ENCODE measurements at regions not wholly inside any gene's neighbourhood (a gene's known extent, or its start where the extent isn't known, plus 50 kb on each side); places are given as distances from the start of the nearest gene placed in this dataset.

DNA sequence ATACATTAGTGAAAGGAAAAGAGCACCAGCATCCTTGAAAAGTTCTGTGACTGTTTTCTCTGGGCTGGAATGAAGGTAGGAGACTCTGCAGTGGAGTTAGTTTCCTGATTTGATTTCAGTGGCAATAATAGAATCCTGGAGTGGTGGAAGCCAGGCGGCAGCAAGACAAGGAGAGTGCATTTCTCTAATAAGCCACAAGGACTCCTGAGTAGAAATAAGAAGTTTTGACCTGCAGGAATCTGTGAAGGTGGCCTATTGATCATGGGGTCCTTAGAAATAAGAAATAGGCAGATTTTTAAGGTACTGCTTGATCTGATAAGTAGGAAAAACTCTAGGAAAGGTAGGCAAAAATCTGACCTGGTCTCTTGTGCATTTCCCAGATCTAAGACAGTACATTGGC is 68.4 kb upstream of the ELOVL5 start:
- H2AK9ac ChIP-seq (replicated peaks; ENCODE audit: low read depth, low read length, poor library complexity): no peak overlapping the region
- no peaks in the 10 kb centered on the region for H4K20me1 ChIP-seq (ENCODE audit: insufficient read depth, low read length)
- no peaks in the 10 kb centered on the region for H3K9me1 ChIP-seq (ENCODE audit: insufficient read depth, low read length)
- no peak overlapping the region for H3K18ac ChIP-seq (ENCODE audit: low read depth, low read length)
- no peak overlapping the region for H3K4ac ChIP-seq (ENCODE audit: low read depth, low read length)
- CTCF ChIA-PET: no interaction called here
- no peak overlapping the region for H2BK5ac ChIP-seq (ENCODE audit: low read depth, low read length, poor library complexity, severe bottlenecking)
- H2AK5ac ChIP-seq (ENCODE audit: low read depth, low read length): no peak overlapping the region
- no peaks in the 10 kb centered on the region for H3K9me3 ChIP-seq (ENCODE audit: control insufficient read depth, insufficient read depth, low read length)
- no peak overlapping the region for H2BK15ac ChIP-seq (ENCODE audit: low read depth, low read length)
- TF ChIP-seq, protein P1, sequence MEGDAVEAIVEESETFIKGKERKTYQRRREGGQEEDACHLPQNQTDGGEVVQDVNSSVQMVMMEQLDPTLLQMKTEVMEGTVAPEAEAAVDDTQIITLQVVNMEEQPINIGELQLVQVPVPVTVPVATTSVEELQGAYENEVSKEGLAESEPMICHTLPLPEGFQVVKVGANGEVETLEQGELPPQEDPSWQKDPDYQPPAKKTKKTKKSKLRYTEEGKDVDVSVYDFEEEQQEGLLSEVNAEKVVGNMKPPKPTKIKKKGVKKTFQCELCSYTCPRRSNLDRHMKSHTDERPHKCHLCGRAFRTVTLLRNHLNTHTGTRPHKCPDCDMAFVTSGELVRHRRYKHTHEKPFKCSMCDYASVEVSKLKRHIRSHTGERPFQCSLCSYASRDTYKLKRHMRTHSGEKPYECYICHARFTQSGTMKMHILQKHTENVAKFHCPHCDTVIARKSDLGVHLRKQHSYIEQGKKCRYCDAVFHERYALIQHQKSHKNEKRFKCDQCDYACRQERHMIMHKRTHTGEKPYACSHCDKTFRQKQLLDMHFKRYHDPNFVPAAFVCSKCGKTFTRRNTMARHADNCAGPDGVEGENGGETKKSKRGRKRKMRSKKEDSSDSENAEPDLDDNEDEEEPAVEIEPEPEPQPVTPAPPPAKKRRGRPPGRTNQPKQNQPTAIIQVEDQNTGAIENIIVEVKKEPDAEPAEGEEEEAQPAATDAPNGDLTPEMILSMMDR (conservative IDR thresholded peaks at IDR 0.05; ENCODE audit: low read depth, low read length): no peak
- no peak for TF ChIP-seq NFE2L2 (IDR thresholded peaks at IDR 0.05; ENCODE audit: low read depth, low read length)
- in situ Hi-C loops (cut with MboI; ENCODE audit: low sequenced_read_pairs): no loop called here
- H3K23ac ChIP-seq (ENCODE audit: low read depth, low read length): no peak overlapping the region
- no peak overlapping the region for H3K56ac ChIP-seq (ENCODE audit: extremely low read depth, insufficient read depth, low read length)
- dilution Hi-C loops (cut with HindIII; ENCODE audit: low sequenced_read_pairs, unreplicated experiment): no loop called here
- H2AFZ ChIP-seq (replicated peaks; ENCODE audit: low read length, poor library complexity): no peak overlapping the region
- POLR2A ChIA-PET (ENCODE audit: unreplicated experiment): no interaction called here
- no peak overlapping the region for H4K8ac ChIP-seq (ENCODE audit: low read depth in 2 of 2, low read length in 2 of 2)
- no TSS peak for BruUV-seq (replicated peaks)
- peaks cover 23% of the 10 kb centered on the region for H3K27me3 ChIP-seq (ENCODE audit: control insufficient read depth, insufficient read depth, low read length)
- H3K9ac ChIP-seq (ENCODE audit: low read depth, low read length): no peak overlapping the region
- ATAC-seq (ENCODE audit: low read depth) (no peak), DNase-seq (no peak)
- H2BK120ac ChIP-seq (ENCODE audit: low read depth, low read length): no peak overlapping the region
- no peak overlapping the region for H3K4me2 ChIP-seq (ENCODE audit: low read depth, low read length)
- WGBS, 2 experiments (ENCODE audit: extremely low coverage in 2 of 2, insufficient read length in 1 of 2): no CpG with 5 or more reads among the region's 1 CpG
- H3K4me1 ChIP-seq (ENCODE audit: control insufficient read depth, insufficient read depth, low read length): no peaks in the 10 kb centered on the region
- H3K36me3 ChIP-seq (ENCODE audit: control insufficient read depth, insufficient read depth, low read length): no peaks in the 10 kb centered on the region
- H3K14ac ChIP-seq (replicated peaks; ENCODE audit: low read depth, low read length): no peak overlapping the region
- H3K79me1 ChIP-seq (ENCODE audit: low read depth in 1 of 2, low read length in 2 of 2): no peaks in the 10 kb centered on the region
- no peak overlapping the region for H4K91ac ChIP-seq (ENCODE audit: insufficient read depth, low read depth, low read length)
- no peak overlapping the region for H4K5ac ChIP-seq (ENCODE audit: low read depth, low read length)
- intact Hi-C loops (cut with micrococcal nuclease): no loop called here
- no peak overlapping the region for H3K4me3 ChIP-seq (ENCODE audit: insufficient read depth, low read depth, low read length)
- H3K27ac ChIP-seq (ENCODE audit: insufficient read depth, low read length): no peak overlapping the region
- no peak overlapping the region for H2BK20ac ChIP-seq (ENCODE audit: low read depth, low read length)
